ENCODE measurements at regions not wholly inside any gene's neighbourhood (a gene's known extent, or its start where the extent isn't known, plus 50 kb on each side); places are given as distances from the start of the nearest gene placed in this dataset.

DNA sequence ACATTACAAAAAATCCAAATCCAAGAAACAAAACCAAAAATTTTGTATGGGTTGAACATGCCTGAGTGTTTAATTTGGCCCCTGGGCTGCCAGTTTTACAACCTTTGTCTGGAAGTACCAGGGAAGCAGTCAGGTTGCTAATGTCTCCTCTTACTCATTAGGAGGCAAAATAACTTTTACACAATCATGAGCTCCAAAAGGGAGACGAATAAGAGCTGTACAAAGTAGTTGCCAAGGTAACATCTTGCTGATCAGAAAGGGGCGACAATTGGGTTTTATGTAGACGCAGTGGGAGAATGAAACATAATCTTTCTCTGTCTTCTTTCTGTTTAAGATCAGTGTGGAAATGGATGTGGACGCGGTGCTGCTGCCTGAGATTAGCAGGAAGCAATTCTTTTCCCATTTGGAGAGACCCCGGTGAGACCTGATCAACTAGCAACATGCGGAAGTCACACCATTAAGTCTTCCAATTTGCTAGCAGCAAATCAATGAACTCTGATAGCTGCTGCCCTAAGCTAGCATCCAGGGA lies 90.7 kb upstream of the IGFBP7 start (continued):
- TF ChIP-seq, protein P1, sequence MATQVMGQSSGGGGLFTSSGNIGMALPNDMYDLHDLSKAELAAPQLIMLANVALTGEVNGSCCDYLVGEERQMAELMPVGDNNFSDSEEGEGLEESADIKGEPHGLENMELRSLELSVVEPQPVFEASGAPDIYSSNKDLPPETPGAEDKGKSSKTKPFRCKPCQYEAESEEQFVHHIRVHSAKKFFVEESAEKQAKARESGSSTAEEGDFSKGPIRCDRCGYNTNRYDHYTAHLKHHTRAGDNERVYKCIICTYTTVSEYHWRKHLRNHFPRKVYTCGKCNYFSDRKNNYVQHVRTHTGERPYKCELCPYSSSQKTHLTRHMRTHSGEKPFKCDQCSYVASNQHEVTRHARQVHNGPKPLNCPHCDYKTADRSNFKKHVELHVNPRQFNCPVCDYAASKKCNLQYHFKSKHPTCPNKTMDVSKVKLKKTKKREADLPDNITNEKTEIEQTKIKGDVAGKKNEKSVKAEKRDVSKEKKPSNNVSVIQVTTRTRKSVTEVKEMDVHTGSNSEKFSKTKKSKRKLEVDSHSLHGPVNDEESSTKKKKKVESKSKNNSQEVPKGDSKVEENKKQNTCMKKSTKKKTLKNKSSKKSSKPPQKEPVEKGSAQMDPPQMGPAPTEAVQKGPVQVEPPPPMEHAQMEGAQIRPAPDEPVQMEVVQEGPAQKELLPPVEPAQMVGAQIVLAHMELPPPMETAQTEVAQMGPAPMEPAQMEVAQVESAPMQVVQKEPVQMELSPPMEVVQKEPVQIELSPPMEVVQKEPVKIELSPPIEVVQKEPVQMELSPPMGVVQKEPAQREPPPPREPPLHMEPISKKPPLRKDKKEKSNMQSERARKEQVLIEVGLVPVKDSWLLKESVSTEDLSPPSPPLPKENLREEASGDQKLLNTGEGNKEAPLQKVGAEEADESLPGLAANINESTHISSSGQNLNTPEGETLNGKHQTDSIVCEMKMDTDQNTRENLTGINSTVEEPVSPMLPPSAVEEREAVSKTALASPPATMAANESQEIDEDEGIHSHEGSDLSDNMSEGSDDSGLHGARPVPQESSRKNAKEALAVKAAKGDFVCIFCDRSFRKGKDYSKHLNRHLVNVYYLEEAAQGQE (IDR thresholded peaks at IDR 0.05; ENCODE audit: low read depth, low read length) = no peak
- TF ChIP-seq, protein P2, sequence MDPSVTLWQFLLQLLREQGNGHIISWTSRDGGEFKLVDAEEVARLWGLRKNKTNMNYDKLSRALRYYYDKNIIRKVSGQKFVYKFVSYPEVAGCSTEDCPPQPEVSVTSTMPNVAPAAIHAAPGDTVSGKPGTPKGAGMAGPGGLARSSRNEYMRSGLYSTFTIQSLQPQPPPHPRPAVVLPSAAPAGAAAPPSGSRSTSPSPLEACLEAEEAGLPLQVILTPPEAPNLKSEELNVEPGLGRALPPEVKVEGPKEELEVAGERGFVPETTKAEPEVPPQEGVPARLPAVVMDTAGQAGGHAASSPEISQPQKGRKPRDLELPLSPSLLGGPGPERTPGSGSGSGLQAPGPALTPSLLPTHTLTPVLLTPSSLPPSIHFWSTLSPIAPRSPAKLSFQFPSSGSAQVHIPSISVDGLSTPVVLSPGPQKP (IDR thresholded peaks at IDR 0.05; ENCODE audit: low read depth, low read length) = no peak
- TF ChIP-seq, protein P3, sequence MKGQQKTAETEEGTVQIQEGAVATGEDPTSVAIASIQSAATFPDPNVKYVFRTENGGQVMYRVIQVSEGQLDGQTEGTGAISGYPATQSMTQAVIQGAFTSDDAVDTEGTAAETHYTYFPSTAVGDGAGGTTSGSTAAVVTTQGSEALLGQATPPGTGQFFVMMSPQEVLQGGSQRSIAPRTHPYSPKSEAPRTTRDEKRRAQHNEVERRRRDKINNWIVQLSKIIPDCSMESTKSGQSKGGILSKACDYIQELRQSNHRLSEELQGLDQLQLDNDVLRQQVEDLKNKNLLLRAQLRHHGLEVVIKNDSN (IDR thresholded peaks at IDR 0.05; ENCODE audit: borderline replicate concordance, extremely low read length, insufficient read depth, low read depth, low read length) = no peak
- no peak for TF ChIP-seq MTA3 (IDR thresholded peaks at IDR 0.05; ENCODE audit: borderline replicate concordance, low read length)

DNA sequence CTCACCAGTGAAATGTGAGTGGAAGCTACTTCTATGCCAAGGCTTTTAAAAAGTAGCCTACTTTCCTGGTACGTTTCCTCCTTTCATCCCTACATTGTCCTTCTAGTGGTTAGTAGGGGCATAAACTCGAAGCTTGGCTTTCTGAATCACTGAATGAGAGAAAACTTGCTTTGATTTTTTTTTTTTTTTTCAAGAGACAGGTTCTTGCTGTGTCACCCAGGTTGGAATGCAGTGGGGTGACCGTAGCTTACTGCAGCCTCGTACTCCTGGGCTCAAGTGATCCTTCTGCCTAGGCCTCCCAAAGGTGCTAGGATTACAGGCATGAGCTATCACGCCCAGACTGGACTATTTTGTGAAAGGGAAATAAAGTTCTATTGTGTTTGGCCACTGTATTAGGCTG lies 89.1 kb upstream of the IGFBP7 start:
- DNase-seq (ENCODE audit: low read depth, low spot score) (no peak), FAIRE-seq (no peak), ATAC-seq (no peak)
- SMC1A ChIA-PET (ENCODE audit: uncharacterized antibody, unreplicated experiment) = interaction anchor here (0.9 to 1.6 kb wide), 2 partner anchors 8 to 15 kb away, joined by 3 to 4 read pairs; no protein-coding TSS in a partner anchor
- no peak overlapping the region for H3K27ac ChIP-seq (ENCODE audit: control insufficient read depth, insufficient read depth)
- POLR2A ChIA-PET = no interaction called here
- in situ Hi-C loops (cut with MboI) (no loop called here), intact Hi-C loops (cut with micrococcal nuclease; ENCODE audit: unreplicated experiment) (no loop called here)
- no peak overlapping the region for H3K4me3 ChIP-seq
- no peaks in the 10 kb centered on the region; a peak in 1 of 4 replicates for H3K27me3 ChIP-seq (replicated peaks in 1 of 2; ENCODE audit: control insufficient read depth in 2 of 2, insufficient read depth in 2 of 2, low read length in 1 of 2)
- no peak overlapping the region for H3K9ac ChIP-seq (ENCODE audit: control insufficient read depth, insufficient read depth, low read length)
- RAD21 ChIA-PET (ENCODE audit: unreplicated experiment) = no interaction called here
- TF ChIP-seq ZNF622 (IDR thresholded peaks at IDR 0.05) (no peak), RAD51 (IDR thresholded peaks at IDR 0.05) (no peak), NRF1 (conservative IDR thresholded peaks at IDR 0.05; ENCODE audit: low read depth, low read length) (no peak), YBX1 (IDR thresholded peaks at IDR 0.05) (no peak), CREB1 (IDR thresholded peaks at IDR 0.05; ENCODE audit: low read depth) (no peak), NFIC (IDR thresholded peaks at IDR 0.05; ENCODE audit: low read depth, low read length) (no peak), SMARCA5 (IDR thresholded peaks at IDR 0.05) (no peak), ETV6 (conservative IDR thresholded peaks at IDR 0.05 in 1 of 2, IDR thresholded peaks at IDR 0.05 in 1 of 2; ENCODE audit: borderline replicate concordance in 1 of 2, low read depth in 1 of 2) (no peak), GABPA (IDR thresholded peaks at IDR 0.05; ENCODE audit: low read depth) (no peak)
- no peaks in the 10 kb centered on the region for H3K9me3 ChIP-seq (replicated peaks; ENCODE audit: control insufficient read depth, insufficient read depth, low read length)
- no peaks in the 10 kb centered on the region for H3K4me1 ChIP-seq (ENCODE audit: control insufficient read depth, insufficient read depth, low read length)
- no peak overlapping the region for H3K4me2 ChIP-seq (ENCODE audit: control insufficient read depth, insufficient read depth)
- 17% methylated on average over 5 of the region's 5 CpGs for WGBS (ENCODE audit: insufficient coverage, insufficient replicate concordance, low lambda C conversion rate, missing lambda C conversion rate)
- no peaks in the 10 kb centered on the region for H4K20me1 ChIP-seq (ENCODE audit: control insufficient read depth, insufficient read depth)
- H3K79me2 ChIP-seq (ENCODE audit: control insufficient read depth, insufficient read depth, low read length) = no peaks in the 10 kb centered on the region
- H3K36me3 ChIP-seq (ENCODE audit: control insufficient read depth in 2 of 2, insufficient read depth in 2 of 2, low read length in 1 of 2) = no peaks in the 10 kb centered on the region
- no peak overlapping the region for H2AFZ ChIP-seq (ENCODE audit: control insufficient read depth, low read depth, low read length)
- CTCF ChIA-PET = interaction anchor here (0.6 to 3.1 kb wide), 3 partner anchors 9 to 95 kb away, joined by 3 to 9 read pairs (median 9); no protein-coding TSS in a partner anchor
- BruUV-seq (replicated peaks) = no TSS peak

Data from GM12878 (cell line).